Osteoblast (primary cell): ENCODE measurements at regions not wholly inside any gene's neighbourhood (a gene's known extent, or its start where the extent isn't known, plus 50 kb on each side); places are given as distances from the start of the nearest gene placed in this dataset.

Experiments used
- DNase-seq: peaks from one replicate; pipeline ENCODE4 v3.0.0; 2011; ENCODE audit warnings: low spot score, mixed read lengths; ENCODE audit not compliant: insufficient read length; ENCODE audit errors: missing footprints
- H2AFZ ChIP-seq: 2 replicates; pipeline ENCODE4 v1.6.0; 2011; ENCODE audit warnings: mild to moderate bottlenecking, low read length
- H3K27ac ChIP-seq: 2 replicates; pipeline ENCODE4 v1.5.1; 2011; ENCODE audit warnings: mild to moderate bottlenecking, low read depth, low read length, moderate library complexity
- H3K27me3 ChIP-seq: 2 replicates; pipeline ENCODE4 v1.6.0; 2012; ENCODE audit warnings: mild to moderate bottlenecking, control low read depth, inconsistent platforms, low read length, moderate library complexity; ENCODE audit not compliant: insufficient read depth
- H3K36me3 ChIP-seq: 2 replicates; pipeline ENCODE4 v1.5.1; 2011; ENCODE audit warnings: mild to moderate bottlenecking, low read length, control low read depth, moderate library complexity; ENCODE audit not compliant: insufficient read depth
- H3K4me1 ChIP-seq: 2 replicates; pipeline ENCODE4 v1.5.1; 2011; ENCODE audit warnings: mild to moderate bottlenecking, low read length, control low read depth, moderate library complexity; ENCODE audit not compliant: insufficient read depth
- H3K4me2 ChIP-seq: 2 replicates; pipeline ENCODE4 v1.6.0; 2011; ENCODE audit warnings: mild to moderate bottlenecking, low read length; ENCODE audit not compliant: insufficient read depth
- H3K4me3 ChIP-seq: fragments of 200-600 bp; sonication (generic); 3 replicates; pipeline ENCODE4 v1.5.1; 2012; ENCODE audit warnings: mild to moderate bottlenecking, low read length, inconsistent platforms; ENCODE audit not compliant: insufficient read depth
- H3K79me2 ChIP-seq: 2 replicates; pipeline ENCODE4 v1.6.0; 2012; ENCODE audit warnings: mild to moderate bottlenecking, low read length, control low read depth, inconsistent platforms; ENCODE audit not compliant: insufficient read depth
- H3K9me3 ChIP-seq: 2 replicates; pipeline ENCODE4 v1.5.1; 2011; ENCODE audit warnings: low read depth, low read length, control low read depth
- H4K20me1 ChIP-seq: 2 replicates; pipeline ENCODE4 v1.6.0; 2012; ENCODE audit warnings: mild to moderate bottlenecking, low read length, control low read depth; ENCODE audit not compliant: insufficient read depth
- CTCF ChIP-seq: IDR thresholded peaks from 2 replicates; pipeline ENCODE4 v1.5.1; 2011; ENCODE audit warnings: mild to moderate bottlenecking, low read depth, low read length, moderate library complexity; ENCODE audit errors: extremely low read depth

GRCh38 chr9:95609426-95609825, 92.7 kb upstream of the PTCH1 start:
- Histone ChIP-seq H3K79me2 (no peaks in the 10 kb centered on the region), H3K36me3 (no peaks in the 10 kb centered on the region), H2AFZ (no peak overlapping the region), H3K27me3 (no peaks in the 10 kb centered on the region), H3K9me3 (no peaks in the 10 kb centered on the region), H3K4me2 (no peak overlapping the region), H3K27ac (no peak overlapping the region), H3K4me3 (no peak overlapping the region), H4K20me1 (no peaks in the 10 kb centered on the region), H3K4me1 (no peaks in the 10 kb centered on the region)
- no peak for TF ChIP-seq CTCF
- DNase-seq = no peak

GRCh38 chr9:95608341-95608740, 91.6 kb upstream of the PTCH1 start:
- Histone ChIP-seq H3K4me1 (no peaks in the 10 kb centered on the region), H3K36me3 (no peaks in the 10 kb centered on the region), H3K27ac (no peak overlapping the region), H2AFZ (no peak overlapping the region), H3K27me3 (no peaks in the 10 kb centered on the region), H3K4me3 (no peak overlapping the region), H4K20me1 (no peaks in the 10 kb centered on the region), H3K9me3 (no peaks in the 10 kb centered on the region), H3K4me2 (no peak overlapping the region), H3K79me2 (no peaks in the 10 kb centered on the region)
- no peak for DNase-seq
- TF ChIP-seq CTCF = no peak

DNA sequence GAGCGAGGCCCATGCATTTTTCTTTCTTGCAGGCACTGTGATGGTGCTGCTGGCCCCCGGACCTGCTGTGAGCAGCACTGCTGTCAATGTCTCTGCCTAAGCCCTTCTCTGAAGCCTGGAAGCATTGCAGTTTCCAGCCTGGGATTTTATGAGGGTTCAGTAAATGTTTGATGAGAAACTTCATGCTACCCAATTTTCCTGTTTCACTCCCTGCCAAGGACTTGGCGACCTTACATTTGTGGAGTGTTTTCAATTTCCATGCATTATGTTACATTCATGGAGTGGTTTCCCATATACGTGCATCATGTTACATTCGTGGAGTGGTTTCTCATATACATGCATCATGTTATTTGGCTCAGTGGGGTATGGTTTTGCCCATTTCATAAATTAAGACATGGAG, 90.7 kb upstream of the PTCH1 start:
- Histone ChIP-seq H3K27me3 (no peaks in the 10 kb centered on the region), H3K9me3 (no peaks in the 10 kb centered on the region), H2AFZ (no peak overlapping the region), H4K20me1 (no peaks in the 10 kb centered on the region), H3K4me2 (no peak overlapping the region), H3K4me1 (no peaks in the 10 kb centered on the region), H3K4me3 (no peak overlapping the region), H3K36me3 (no peaks in the 10 kb centered on the region), H3K79me2 (no peaks in the 10 kb centered on the region), H3K27ac (no peak overlapping the region)
- no peak for TF ChIP-seq CTCF
- DNase-seq = no peak

- Histone ChIP-seq H3K79me2 (no peaks in the 10 kb centered on the region), H2AFZ (no peak overlapping the region), H3K36me3 (no peaks in the 10 kb centered on the region), H4K20me1 (no peaks in the 10 kb centered on the region), H3K27me3 (no peaks in the 10 kb centered on the region), H3K9me3 (no peaks in the 10 kb centered on the region), H3K4me1 (no peaks in the 10 kb centered on the region), H3K4me2 (no peak overlapping the region), H3K27ac (no peak overlapping the region), H3K4me3 (no peak overlapping the region)
- DNase-seq = no peak
- no peak for TF ChIP-seq CTCF
Measured at GRCh38 chr9:95606489-95607350, 89.9 kb upstream of the PTCH1 start.
